DOHH2 (cell line): ENCODE measurements at regions not wholly inside any gene's neighbourhood (a gene's known extent, or its start where the extent isn't known, plus 50 kb on each side); places are given as distances from the start of the nearest gene placed in this dataset.

Experiments
- CTCF ChIP-seq: fragments of 200-600 bp; sonication (generic); IDR thresholded peaks from one replicate; pipeline ENCODE4 v1.5.1; 2014; ENCODE audit warnings: antibody characterized with exemption, mild to moderate bottlenecking, low read depth, low read length; ENCODE audit not compliant: poor library complexity, severe bottlenecking
- EZH2phosphoT487 ChIP-seq: fragments of 200-600 bp; sonication (generic); IDR thresholded peaks from 2 replicates; pipeline ENCODE4 v1.6.1; 2017; ENCODE audit warnings: borderline replicate concordance, mild to moderate bottlenecking, antibody characterized with exemption, low read length, moderate library complexity, mixed read lengths

GRCh38 chrX:140432346-140433175 is 72.3 kb downstream of the SOX3 start:
- TF ChIP-seq CTCF (no peak), EZH2phosphoT487 (no peak)
